CD4-positive, alpha-beta T cell (primary cell): ENCODE measurements at regions not wholly inside any gene's neighbourhood (a gene's known extent, or its start where the extent isn't known, plus 50 kb on each side); places are given as distances from the start of the nearest gene placed in this dataset.

Experiments
- ATAC-seq: fragments of 200-7000 bp; cut with Tn5 transposase; one replicate; pipeline ENCODE4 v1.10.0; 2022; ENCODE audit warnings: mild to moderate bottlenecking; ENCODE audit not compliant: poor library complexity
- CTCF ChIA-PET: fragments of 350-600 bp; sonication (Branson Sonifier 250); formaldehyde crosslinking; loops from one replicate; lab custom pipeline; 2021; ENCODE audit warnings: antibody characterized with exemption, inconsistent platforms; lab: Charles Lee
- POLR2A ChIA-PET: fragments of 350-600 bp; sonication (Branson Sonifier 250); formaldehyde crosslinking; loops from one replicate; lab custom pipeline; 2021; ENCODE audit warnings: antibody characterized with exemption, inconsistent platforms; lab: Charles Lee
- DNase-seq, 14 experiments: peaks; one replicate each; pipeline ENCODE4 v3.0.0-alpha.2; 2013 to 2020; ENCODE audit warnings: mixed read lengths in 2 of 14
- H3K27ac ChIP-seq, 2 donors: one replicate each; pipeline versions ENCODE4 v1.5.1 to v1.7.0; 2013; ENCODE audit warnings: low read length in 2 of 2, low read depth in 1 of 2, mild to moderate bottlenecking in 1 of 2
- H3K27me3 ChIP-seq, 2 experiments: 1 replicate in 1 of 2; 2 replicates in 1 of 2; pipeline versions ENCODE4 v1.6.1 to v1.7.0; 2013; ENCODE audit warnings: low read length in 2 of 2, control low read depth in 1 of 2, mild to moderate bottlenecking in 1 of 2, moderate library complexity in 1 of 2; ENCODE audit not compliant: insufficient read depth in 2 of 2, control insufficient read depth in 1 of 2
- H3K36me3 ChIP-seq: one replicate; pipeline ENCODE4 v1.6.1; 2013; ENCODE audit warnings: low read length, control low read depth; ENCODE audit not compliant: insufficient read depth
- H3K4me1 ChIP-seq: one replicate; pipeline ENCODE4 v1.6.1; 2013; ENCODE audit warnings: low read length, control low read depth; ENCODE audit not compliant: insufficient read depth
- H3K4me3 ChIP-seq: one replicate; pipeline ENCODE4 v1.5.1; 2013; ENCODE audit warnings: mild to moderate bottlenecking, low read length, moderate library complexity
- H3K9me3 ChIP-seq, 2 experiments: 1 replicate in 1 of 2; 2 replicates in 1 of 2; pipeline versions ENCODE4 v1.6.1 to v1.7.0; 2013; ENCODE audit warnings: low read length in 2 of 2, mild to moderate bottlenecking in 2 of 2, control low read depth in 1 of 2, moderate library complexity in 1 of 2; ENCODE audit not compliant: control insufficient read depth in 1 of 2, insufficient read depth in 1 of 2
- H3K27ac Mint-ChIP-seq: one replicate; pipeline ENCODE4 v1.8.0; 2020; ENCODE audit warnings: mixed read lengths
- H3K27me3 Mint-ChIP-seq: one replicate; pipeline ENCODE4 v1.8.0; 2021; ENCODE audit warnings: mixed read lengths
- H3K36me3 Mint-ChIP-seq: one replicate; pipeline ENCODE4 v1.8.0; 2021; ENCODE audit warnings: low read depth, mixed read lengths
- H3K4me1 Mint-ChIP-seq: one replicate; pipeline ENCODE4 v1.8.0; 2021; ENCODE audit warnings: low read depth, mixed read lengths
- H3K4me3 Mint-ChIP-seq: one replicate; pipeline ENCODE4 v1.8.0; 2020; ENCODE audit warnings: mild to moderate bottlenecking, mixed read lengths
- H3K9me3 Mint-ChIP-seq: one replicate; pipeline ENCODE4 v1.8.0; 2020; ENCODE audit warnings: mixed read lengths
- CTCF ChIP-seq: fragments of 200-600 bp; IDR thresholded peaks from one replicate; pipeline ENCODE4 v1.8.0; 2022; ENCODE audit warnings: antibody characterized with exemption, mild to moderate bottlenecking
- intact Hi-C, 2 experiments: fragments of 100-400 bp; cut with DNase I in 1 of 2; cut with micrococcal nuclease in 1 of 2; formaldehyde crosslinking; loops; one replicate each; pipeline versions ENCODE4 v1.15.1 to v1.9.0; 2023 to 2025; cut with DNase I, micrococcal nuclease

- H3K9me3 ChIP-seq, result no peaks in the 10 kb centered on the region
- H3K4me1 ChIP-seq, result no peaks in the 10 kb centered on the region
- Mint-ChIP-seq H3K4me3 (no peak overlapping the region), H3K4me1 (no peaks in the 10 kb centered on the region), H3K9me3 (no peaks in the 10 kb centered on the region), H3K36me3 (no peaks in the 10 kb centered on the region), H3K27me3 (peaks cover 9% of the 10 kb centered on the region), H3K27ac (no peak overlapping the region)
- no peak overlapping the region for H3K4me3 ChIP-seq
- no peaks in the 10 kb centered on the region for H3K27me3 ChIP-seq
- no peaks in the 10 kb centered on the region for H3K36me3 ChIP-seq
- ChIA-PET POLR2A (no interaction called here), CTCF (no interaction called here)
- H3K27ac ChIP-seq, result no peak overlapping the region
- DNase-seq (no peak), ATAC-seq (no peak)
- no peak for TF ChIP-seq CTCF
- intact Hi-C loops, result no loop called here
Observed at GRCh38 chr2:114330594-114330993, 111.8 kb upstream of the DPP10 start.

GRCh38 chr2:114331934-114332333, 110.5 kb upstream of the DPP10 start:
- Mint-ChIP-seq H3K27me3 (peaks cover 9% of the 10 kb centered on the region), H3K4me3 (no peak overlapping the region), H3K36me3 (no peaks in the 10 kb centered on the region), H3K27ac (no peak overlapping the region), H3K4me1 (no peaks in the 10 kb centered on the region), H3K9me3 (no peaks in the 10 kb centered on the region)
- Histone ChIP-seq H3K9me3 (no peaks in the 10 kb centered on the region), H3K27ac (no peak overlapping the region), H3K36me3 (no peaks in the 10 kb centered on the region), H3K27me3 (no peaks in the 10 kb centered on the region), H3K4me3 (no peak overlapping the region), H3K4me1 (no peaks in the 10 kb centered on the region)
- ChIA-PET CTCF (no interaction called here), POLR2A (no interaction called here)
- intact Hi-C loops, result no loop called here
- DNase-seq (no peak), ATAC-seq (no peak)
- TF ChIP-seq CTCF, result no peak

- H3K27ac Mint-ChIP-seq, result no peak overlapping the region
Observed at GRCh38 chr2:114345246-114345645, 97.2 kb upstream of the DPP10 start.

More at GRCh38 chr2:114345246-114345645, 97.2 kb upstream of the DPP10 start:
- ChIA-PET CTCF (no interaction called here), POLR2A (no interaction called here)
- H3K36me3 Mint-ChIP-seq, result no peaks in the 10 kb centered on the region
- intact Hi-C loops, result no loop called here
- H3K27ac ChIP-seq, result no peak overlapping the region
- H3K27me3 ChIP-seq, result no peaks in the 10 kb centered on the region
- peaks cover 4% of the 10 kb centered on the region for H3K27me3 Mint-ChIP-seq
- no peaks in the 10 kb centered on the region for H3K4me1 ChIP-seq
- no peak overlapping the region for H3K4me3 ChIP-seq
- no peaks in the 10 kb centered on the region for H3K36me3 ChIP-seq
- TF ChIP-seq CTCF, result no peak
- DNase-seq (no peak), ATAC-seq (no peak)
- no peaks in the 10 kb centered on the region for H3K4me1 Mint-ChIP-seq
- no peaks in the 10 kb centered on the region for H3K9me3 Mint-ChIP-seq
- H3K9me3 ChIP-seq, result no peaks in the 10 kb centered on the region
- H3K4me3 Mint-ChIP-seq, result no peak overlapping the region
